Smooth muscle cell (in vitro differentiated cells): ENCODE measurements at regions not wholly inside any gene's neighbourhood (a gene's known extent, or its start where the extent isn't known, plus 50 kb on each side); places are given as distances from the start of the nearest gene placed in this dataset.
A peak's percentile ranks its signal among the peaks of the same experiment; 100 is the strongest.

Experiments
- DNase-seq: peaks from one replicate; lab custom pipeline; 2025; ENCODE audit not compliant: unreplicated experiment; lab: John Stamatoyannopoulos, UW
- H2AFZ ChIP-seq: fragments of 200-600 bp; sonication (generic); 2 replicates; pipeline ENCODE4 v1.6.0; 2016; ENCODE audit warnings: antibody characterized with exemption, low read depth, mild to moderate bottlenecking
- H3F3A ChIP-seq: fragments of 200-600 bp; sonication (generic); 2 replicates; pipeline ENCODE4 v1.6.0; 2017; ENCODE audit warnings: antibody characterized with exemption, low read depth
- H3K27ac ChIP-seq: fragments of 200-600 bp; sonication (generic); 2 replicates; pipeline ENCODE4 v1.5.1; 2016; ENCODE audit warnings: low read depth, mild to moderate bottlenecking
- H3K27me3 ChIP-seq: fragments of 200-600 bp; sonication (generic); 2 replicates; pipeline ENCODE4 v1.6.1; 2016; ENCODE audit warnings: low read depth, mild to moderate bottlenecking
- H3K36me3 ChIP-seq: fragments of 200-600 bp; sonication (generic); 2 replicates; pipeline ENCODE4 v1.5.1; 2016; ENCODE audit warnings: low read depth
- H3K4me1 ChIP-seq: fragments of 200-600 bp; sonication (generic); 2 replicates; pipeline ENCODE4 v1.5.1; 2016; ENCODE audit warnings: low read depth
- H3K4me2 ChIP-seq: fragments of 200-600 bp; sonication (generic); 2 replicates; pipeline ENCODE4 v1.6.0; 2016; ENCODE audit warnings: mild to moderate bottlenecking
- H3K4me3 ChIP-seq: fragments of 200-600 bp; sonication (generic); 2 replicates; pipeline ENCODE4 v1.5.1; 2016; ENCODE audit warnings: mild to moderate bottlenecking
- H3K79me2 ChIP-seq: fragments of 200-600 bp; sonication (generic); 2 replicates; pipeline ENCODE4 v1.6.0; 2016; ENCODE audit warnings: low read depth, mild to moderate bottlenecking
- H3K9ac ChIP-seq: fragments of 200-600 bp; sonication (generic); 2 replicates; pipeline ENCODE4 v1.6.0; 2016; ENCODE audit warnings: low read depth
- H3K9me3 ChIP-seq: fragments of 200-600 bp; sonication (generic); replicated peaks from 2 replicates; pipeline ENCODE4 v1.5.1; 2016; ENCODE audit warnings: low read depth
- H4K20me1 ChIP-seq: fragments of 200-600 bp; sonication (generic); 2 replicates; pipeline ENCODE4 v1.6.0; 2016; ENCODE audit warnings: low read depth
- WGBS: methylation state at CpG from one replicate; pipeline ENCODE4 v1.1.7; 2016; ENCODE audit warnings: low lambda C conversion rate; 5-methylcytosine and 5-hydroxymethylcytosine counted together
- TF ChIP-seq, protein P1 (sequence below): fragments of 200-600 bp; sonication (generic); IDR thresholded peaks from 2 replicates; pipeline ENCODE4 v1.5.1; 2017; ENCODE audit warnings: borderline replicate concordance, mild to moderate bottlenecking, antibody characterized with exemption; ENCODE audit not compliant: insufficient read depth, poor library complexity, severe bottlenecking

DNA sequence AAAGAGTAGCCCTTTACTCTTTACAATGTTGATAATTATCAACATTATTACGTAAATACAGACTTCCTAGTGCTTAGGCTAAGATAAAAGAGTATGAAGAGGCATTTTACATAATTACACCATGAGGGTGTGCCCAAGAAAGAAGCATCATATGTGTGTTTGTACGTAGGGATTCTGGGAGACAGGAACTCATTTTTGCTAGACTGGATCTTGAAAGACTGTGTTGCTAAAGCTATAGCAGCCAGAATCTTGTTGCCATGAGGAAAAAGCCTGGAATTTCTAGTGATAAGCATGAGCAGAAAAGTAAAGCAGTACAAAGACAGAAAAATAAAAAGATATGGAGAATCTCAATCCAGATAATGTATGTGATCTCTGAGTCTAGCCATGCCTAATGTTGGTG is 72.1 kb downstream of the JRKL start:
- Histone ChIP-seq H3K36me3 (no peaks in the 10 kb centered on the region), H3K4me1 (peaks cover 5% of the 10 kb centered on the region), H2AFZ (no peak overlapping the region), H3K79me2 (no peaks in the 10 kb centered on the region), H4K20me1 (no peaks in the 10 kb centered on the region), H3F3A (no peaks in the 10 kb centered on the region), H3K9ac (no peak overlapping the region), H3K27me3 (no peaks in the 10 kb centered on the region), H3K9me3 (no peaks in the 10 kb centered on the region), H3K4me2 (no peak overlapping the region), H3K4me3 (no peak overlapping the region), H3K27ac (no peak overlapping the region)
- no peak for DNase-seq
- 72% methylated on average over 2 of the region's 2 CpGs for WGBS
- TF ChIP-seq, protein P1, sequence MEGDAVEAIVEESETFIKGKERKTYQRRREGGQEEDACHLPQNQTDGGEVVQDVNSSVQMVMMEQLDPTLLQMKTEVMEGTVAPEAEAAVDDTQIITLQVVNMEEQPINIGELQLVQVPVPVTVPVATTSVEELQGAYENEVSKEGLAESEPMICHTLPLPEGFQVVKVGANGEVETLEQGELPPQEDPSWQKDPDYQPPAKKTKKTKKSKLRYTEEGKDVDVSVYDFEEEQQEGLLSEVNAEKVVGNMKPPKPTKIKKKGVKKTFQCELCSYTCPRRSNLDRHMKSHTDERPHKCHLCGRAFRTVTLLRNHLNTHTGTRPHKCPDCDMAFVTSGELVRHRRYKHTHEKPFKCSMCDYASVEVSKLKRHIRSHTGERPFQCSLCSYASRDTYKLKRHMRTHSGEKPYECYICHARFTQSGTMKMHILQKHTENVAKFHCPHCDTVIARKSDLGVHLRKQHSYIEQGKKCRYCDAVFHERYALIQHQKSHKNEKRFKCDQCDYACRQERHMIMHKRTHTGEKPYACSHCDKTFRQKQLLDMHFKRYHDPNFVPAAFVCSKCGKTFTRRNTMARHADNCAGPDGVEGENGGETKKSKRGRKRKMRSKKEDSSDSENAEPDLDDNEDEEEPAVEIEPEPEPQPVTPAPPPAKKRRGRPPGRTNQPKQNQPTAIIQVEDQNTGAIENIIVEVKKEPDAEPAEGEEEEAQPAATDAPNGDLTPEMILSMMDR: no peak

DNA sequence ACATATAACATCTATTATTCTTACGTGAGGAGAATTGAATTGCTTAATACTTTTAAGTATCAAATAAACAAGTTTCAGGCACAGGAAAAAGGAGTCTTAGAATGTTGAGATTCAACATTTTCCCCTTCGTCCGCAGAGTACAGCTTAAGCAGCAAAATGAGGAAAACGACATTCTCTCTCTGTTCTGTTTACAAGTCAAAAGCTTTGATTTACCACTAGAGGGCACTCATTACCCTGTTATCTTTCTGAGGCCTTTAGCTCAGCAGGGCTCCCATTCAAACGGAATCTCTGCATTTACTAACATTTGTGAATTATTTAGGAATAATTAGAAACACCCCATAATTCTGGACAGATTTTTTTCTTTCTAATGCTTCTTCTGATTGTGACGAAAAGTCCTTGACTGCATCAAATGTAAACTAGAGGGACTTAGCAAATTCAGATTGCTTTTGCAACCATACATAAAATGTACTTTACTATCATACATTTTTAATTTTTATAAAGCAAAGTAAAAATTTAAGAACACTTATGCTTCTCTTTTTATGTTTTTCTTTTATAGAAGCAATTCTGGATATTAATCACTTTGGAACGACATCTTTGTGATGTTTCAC is 75.0 kb downstream of the JRKL start:
- WGBS: 5% methylated on average over 7 of the region's 7 CpGs
- Histone ChIP-seq H3K79me2 (no peaks in the 10 kb centered on the region), H3K4me1 (peaks cover 5% of the 10 kb centered on the region), H3F3A (no peaks in the 10 kb centered on the region), H2AFZ (peak overlapping the region; percentile 83), H3K36me3 (no peaks in the 10 kb centered on the region), H3K4me2 (peak overlapping the region; percentile 88), H3K9me3 (no peaks in the 10 kb centered on the region), H3K27me3 (no peaks in the 10 kb centered on the region), H3K4me3 (peak overlapping the region; percentile 50), H3K27ac (no peak overlapping the region), H3K9ac (no peak overlapping the region), H4K20me1 (no peaks in the 10 kb centered on the region)
- DNase-seq: no peak
- TF ChIP-seq, protein P1: peak; percentile 77

DNA sequence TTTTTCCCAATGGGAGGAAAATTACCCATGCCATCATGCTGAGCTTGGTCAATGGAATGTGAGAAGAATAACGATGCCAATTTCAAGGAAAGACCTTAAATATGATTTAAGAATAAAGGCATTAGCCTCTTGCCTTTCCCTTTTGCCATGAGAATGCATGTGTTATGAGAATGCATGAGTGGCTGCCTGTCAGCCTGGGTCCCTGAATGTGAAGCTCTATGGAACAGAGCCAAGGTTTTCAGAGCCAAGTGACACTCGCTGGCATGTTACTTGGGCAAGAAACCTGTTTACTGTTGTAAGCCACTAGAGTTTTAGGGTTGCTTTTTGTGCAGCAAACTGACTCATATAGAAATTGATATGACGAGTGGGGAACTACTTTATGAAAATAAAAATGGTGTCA is 75.7 kb downstream of the JRKL start:
- no peaks in the 10 kb centered on the region for H3F3A ChIP-seq
- H3K4me1 ChIP-seq: peaks cover 5% of the 10 kb centered on the region
- no peaks in the 10 kb centered on the region for H3K36me3 ChIP-seq
- no peaks in the 10 kb centered on the region for H3K79me2 ChIP-seq
- H3K9me3 ChIP-seq: no peaks in the 10 kb centered on the region
- no peaks in the 10 kb centered on the region for H3K27me3 ChIP-seq
- WGBS: 68% methylated on average over 3 of the region's 3 CpGs
- H2AFZ ChIP-seq: no peak overlapping the region
- H3K4me2 ChIP-seq: no peak overlapping the region
- H4K20me1 ChIP-seq: no peaks in the 10 kb centered on the region
- TF ChIP-seq, protein P1: no peak
- H3K4me3 ChIP-seq: no peak overlapping the region
- H3K9ac ChIP-seq: no peak overlapping the region
- no peak overlapping the region for H3K27ac ChIP-seq
- no peak for DNase-seq

DNA sequence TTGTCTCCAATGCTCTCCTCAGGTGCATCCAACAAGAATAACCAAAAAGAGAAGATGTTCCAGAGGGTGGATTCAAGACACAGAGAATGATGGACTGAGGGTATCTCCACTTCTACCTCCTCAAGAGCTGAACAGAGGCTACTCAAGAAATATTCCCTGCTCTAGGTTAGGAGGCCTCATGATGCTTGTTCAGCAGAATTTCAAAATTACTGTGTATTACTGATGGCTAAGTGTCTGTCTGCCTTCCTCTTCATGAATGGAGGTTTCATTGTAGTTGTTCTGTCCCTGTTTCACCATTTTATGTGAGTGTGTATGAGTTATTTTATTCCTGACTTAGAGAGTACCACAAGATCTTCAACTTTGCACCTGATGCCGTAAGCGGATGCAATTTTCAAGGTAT is 76.8 kb downstream of the JRKL start:
- H3K27ac ChIP-seq: no peak overlapping the region
- WGBS: 100% methylated on average over 2 of the region's 2 CpGs
- peaks cover 5% of the 10 kb centered on the region for H3K4me1 ChIP-seq

More for the DNA sequence above, 76.8 kb downstream of the JRKL start:
- TF ChIP-seq, protein P1: no peak
- H3F3A ChIP-seq: no peaks in the 10 kb centered on the region
- H3K36me3 ChIP-seq: no peaks in the 10 kb centered on the region
- DNase-seq: no peak
- no peaks in the 10 kb centered on the region for H3K27me3 ChIP-seq
- H3K4me3 ChIP-seq: no peak overlapping the region
- H4K20me1 ChIP-seq: no peaks in the 10 kb centered on the region
- H3K9ac ChIP-seq: no peak overlapping the region
- H3K9me3 ChIP-seq: no peaks in the 10 kb centered on the region
- no peaks in the 10 kb centered on the region for H3K79me2 ChIP-seq
- no peak overlapping the region for H3K4me2 ChIP-seq
- H2AFZ ChIP-seq: no peak overlapping the region
